Activated B cell treated with CpG ODN at 0.5 μM for 24 hours (primary cell): ENCODE measurements at regions not wholly inside any gene's neighbourhood (a gene's known extent, or its start where the extent isn't known, plus 50 kb on each side); places are given as distances from the start of the nearest gene placed in this dataset.

Source experiments
- ATAC-seq: fragments of 200-7000 bp; cut with Tn5 transposase; one replicate; pipeline ENCODE4 v1.10.0; 2021; ENCODE audit warnings: low read depth, mild to moderate bottlenecking, moderate library complexity
- CTCF ChIA-PET: fragments of 350-600 bp; sonication (Branson Sonifier 250); formaldehyde crosslinking; loops from one replicate; lab custom pipeline; 2021; ENCODE audit warnings: antibody characterized with exemption; lab: Charles Lee
- POLR2A ChIA-PET: fragments of 350-600 bp; sonication (Branson Sonifier 250); formaldehyde crosslinking; loops from one replicate; lab custom pipeline; 2021; ENCODE audit warnings: antibody characterized with exemption; lab: Charles Lee
- DNase-seq: peaks from one replicate; pipeline ENCODE4 v3.0.0; 2022
- H3K27ac Mint-ChIP-seq: one replicate; pipeline ENCODE4 v1.8.0; 2020; ENCODE audit warnings: mixed read lengths
- H3K27me3 Mint-ChIP-seq: one replicate; pipeline ENCODE4 v1.8.0; 2021; ENCODE audit warnings: mixed read lengths
- H3K36me3 Mint-ChIP-seq: one replicate; pipeline ENCODE4 v1.8.0; 2021; ENCODE audit warnings: low read depth, mixed read lengths
- H3K4me1 Mint-ChIP-seq: one replicate; pipeline ENCODE4 v1.8.0; 2021; ENCODE audit warnings: mixed read lengths
- H3K4me3 Mint-ChIP-seq: one replicate; pipeline ENCODE4 v1.8.0; 2020; ENCODE audit warnings: mild to moderate bottlenecking, mixed read lengths
- H3K9me3 Mint-ChIP-seq: one replicate; pipeline ENCODE4 v1.8.0; 2020; ENCODE audit warnings: mixed read lengths
- intact Hi-C: fragments of 100-400 bp; cut with micrococcal nuclease; formaldehyde crosslinking; loops from one replicate; pipeline ENCODE4 v1.15.1; 2024
- TF ChIP-seq, protein P1 (sequence below): fragments of 200-600 bp; IDR thresholded peaks from one replicate; pipeline ENCODE4 v1.8.0; 2022; ENCODE audit warnings: antibody characterized with exemption, mild to moderate bottlenecking

DNA sequence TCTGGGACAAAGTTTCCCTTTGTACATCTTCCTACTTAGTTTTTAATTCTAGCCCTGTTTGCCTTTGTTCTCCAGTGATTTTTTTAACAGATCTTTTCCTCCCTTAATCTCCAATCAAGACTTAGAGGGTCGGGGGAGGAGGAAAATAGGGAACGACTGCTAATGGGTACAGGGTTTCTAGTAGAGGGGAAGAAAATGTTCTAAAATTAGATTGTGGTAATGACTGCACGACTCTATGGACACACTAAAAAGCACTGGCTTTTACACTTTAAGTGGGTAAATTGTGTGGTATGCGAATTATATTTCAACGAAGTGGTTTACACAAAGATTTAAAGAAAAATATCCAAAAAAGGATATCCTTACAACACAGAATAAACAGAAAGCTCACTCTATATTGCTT, 110.0 kb upstream of the SPON1 start:
- Mint-ChIP-seq H3K9me3 (no peaks in the 10 kb centered on the region), H3K27me3 (peaks cover 23% of the 10 kb centered on the region), H3K4me3 (no peak overlapping the region), H3K27ac (no peak overlapping the region), H3K4me1 (peaks cover 8% of the 10 kb centered on the region), H3K36me3 (no peaks in the 10 kb centered on the region)
- POLR2A ChIA-PET: no interaction called here
- ATAC-seq (no peak), DNase-seq (no peak)
- CTCF ChIA-PET: no interaction called here
- intact Hi-C loops: no loop called here
- TF ChIP-seq, protein P1, sequence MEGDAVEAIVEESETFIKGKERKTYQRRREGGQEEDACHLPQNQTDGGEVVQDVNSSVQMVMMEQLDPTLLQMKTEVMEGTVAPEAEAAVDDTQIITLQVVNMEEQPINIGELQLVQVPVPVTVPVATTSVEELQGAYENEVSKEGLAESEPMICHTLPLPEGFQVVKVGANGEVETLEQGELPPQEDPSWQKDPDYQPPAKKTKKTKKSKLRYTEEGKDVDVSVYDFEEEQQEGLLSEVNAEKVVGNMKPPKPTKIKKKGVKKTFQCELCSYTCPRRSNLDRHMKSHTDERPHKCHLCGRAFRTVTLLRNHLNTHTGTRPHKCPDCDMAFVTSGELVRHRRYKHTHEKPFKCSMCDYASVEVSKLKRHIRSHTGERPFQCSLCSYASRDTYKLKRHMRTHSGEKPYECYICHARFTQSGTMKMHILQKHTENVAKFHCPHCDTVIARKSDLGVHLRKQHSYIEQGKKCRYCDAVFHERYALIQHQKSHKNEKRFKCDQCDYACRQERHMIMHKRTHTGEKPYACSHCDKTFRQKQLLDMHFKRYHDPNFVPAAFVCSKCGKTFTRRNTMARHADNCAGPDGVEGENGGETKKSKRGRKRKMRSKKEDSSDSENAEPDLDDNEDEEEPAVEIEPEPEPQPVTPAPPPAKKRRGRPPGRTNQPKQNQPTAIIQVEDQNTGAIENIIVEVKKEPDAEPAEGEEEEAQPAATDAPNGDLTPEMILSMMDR: no peak

DNA sequence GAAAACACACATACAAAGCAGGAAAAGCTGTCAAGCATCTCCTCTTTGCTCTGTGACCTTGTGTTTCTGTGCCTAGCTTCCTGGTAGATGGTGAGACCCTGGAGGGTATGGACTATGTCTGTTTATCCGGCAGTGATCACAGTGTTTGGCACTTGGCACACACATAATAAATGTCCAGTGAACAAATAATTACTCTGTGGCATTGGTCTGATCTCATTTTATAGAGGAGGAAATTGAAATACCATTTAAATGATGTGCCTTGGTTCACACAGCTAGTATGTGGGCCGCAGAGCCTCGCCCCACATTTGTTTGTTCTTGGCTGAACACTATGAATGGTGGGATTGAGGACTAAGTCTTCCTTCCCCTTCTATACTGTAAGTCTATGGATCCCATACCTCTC, 104.7 kb upstream of the SPON1 start:
- ATAC-seq (no peak), DNase-seq (no peak)
- H3K27me3 Mint-ChIP-seq: peaks cover 1% of the 10 kb centered on the region
- H3K9me3 Mint-ChIP-seq: no peaks in the 10 kb centered on the region
- H3K27ac Mint-ChIP-seq: no peak overlapping the region
- H3K4me1 Mint-ChIP-seq: peaks cover 20% of the 10 kb centered on the region
- ChIA-PET POLR2A (no interaction called here), CTCF (no interaction called here)
- TF ChIP-seq, protein P1: no peak
- H3K36me3 Mint-ChIP-seq: no peaks in the 10 kb centered on the region
- H3K4me3 Mint-ChIP-seq: no peak overlapping the region
- intact Hi-C loops: no loop called here

DNA sequence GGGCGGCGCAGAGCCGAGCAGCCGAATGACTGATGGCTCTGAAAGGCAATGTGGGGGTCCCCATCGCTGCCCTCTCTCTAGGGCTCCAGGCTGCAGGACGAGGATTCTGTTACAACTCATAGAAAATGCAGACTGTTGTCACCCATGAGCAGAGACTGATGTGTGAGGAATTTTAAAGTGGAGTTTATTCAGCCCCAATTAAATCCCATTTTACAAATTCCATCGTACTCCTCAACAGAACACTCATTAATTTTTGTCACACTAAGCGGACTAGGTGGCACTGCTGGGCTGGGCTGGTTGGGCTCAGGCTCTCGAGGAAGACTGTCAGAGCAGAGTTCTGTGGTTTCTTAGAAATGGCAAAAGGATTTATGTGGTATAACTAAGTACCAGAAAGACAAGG, 102.6 kb upstream of the SPON1 start:
- ChIA-PET CTCF (no interaction called here), POLR2A (no interaction called here)
- DNase-seq (no peak), ATAC-seq (no peak)
- Mint-ChIP-seq H3K4me3 (no peak overlapping the region), H3K27ac (no peak overlapping the region), H3K36me3 (no peaks in the 10 kb centered on the region), H3K4me1 (peaks cover 20% of the 10 kb centered on the region), H3K9me3 (no peaks in the 10 kb centered on the region), H3K27me3 (peaks cover 1% of the 10 kb centered on the region)
- TF ChIP-seq, protein P1: no peak
- intact Hi-C loops: no loop called here

DNA sequence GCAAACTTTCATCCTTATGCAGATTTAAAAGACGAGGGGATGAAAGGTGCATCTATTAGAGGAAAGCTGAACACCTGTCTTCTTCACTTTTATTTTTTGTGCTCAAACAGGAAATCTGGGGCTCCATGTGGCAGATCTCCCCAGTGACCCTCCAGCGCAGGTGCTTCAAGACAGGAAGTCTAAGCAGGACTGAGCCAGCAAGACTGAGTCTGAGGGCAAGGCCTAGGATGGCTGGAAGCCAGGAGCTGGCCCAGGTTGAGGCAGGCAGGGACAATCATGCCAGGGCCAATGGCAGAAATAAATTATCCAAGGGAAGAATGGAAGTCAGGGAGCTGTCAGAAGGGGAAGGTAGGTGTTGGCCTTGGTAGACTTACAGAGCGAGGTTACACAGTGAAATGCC, 101.1 kb upstream of the SPON1 start:
- Mint-ChIP-seq H3K27ac (no peak overlapping the region), H3K27me3 (peaks cover 1% of the 10 kb centered on the region), H3K9me3 (no peaks in the 10 kb centered on the region), H3K36me3 (no peaks in the 10 kb centered on the region), H3K4me3 (no peak overlapping the region), H3K4me1 (peaks cover 20% of the 10 kb centered on the region)
- TF ChIP-seq, protein P1: no peak
- CTCF ChIA-PET: no interaction called here
- intact Hi-C loops: no loop called here
- DNase-seq: no peak
- POLR2A ChIA-PET: no interaction called here
- ATAC-seq: no peak

DNA sequence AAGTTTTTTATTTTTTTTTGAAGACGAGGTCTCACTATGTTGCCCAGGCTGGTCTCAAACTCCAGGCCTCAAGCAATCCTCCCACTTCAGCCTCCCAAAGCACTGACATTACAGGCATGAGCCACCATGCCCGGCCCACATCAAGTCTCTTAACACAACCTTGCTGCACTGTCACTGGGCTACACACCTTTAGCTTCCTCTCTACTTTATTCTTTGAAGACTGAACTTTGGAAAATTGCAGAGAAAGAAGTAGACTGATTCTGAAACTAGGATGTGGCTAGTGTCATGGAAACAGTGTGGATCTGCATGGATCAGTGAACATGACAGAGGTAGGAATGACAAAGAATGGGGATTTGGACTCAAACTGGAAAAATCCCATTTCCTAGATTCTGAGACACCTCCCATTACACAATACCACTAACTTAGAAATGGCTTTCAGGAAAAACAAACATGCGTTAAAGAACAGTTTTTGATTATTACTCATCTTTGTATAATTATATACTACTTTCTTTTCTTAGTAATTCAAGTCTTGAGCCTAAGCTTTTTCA, 99.6 kb upstream of the SPON1 start:
- no peak overlapping the region for H3K27ac Mint-ChIP-seq
- H3K4me3 Mint-ChIP-seq: no peak overlapping the region
- intact Hi-C loops: no loop called here
- H3K27me3 Mint-ChIP-seq: no peaks in the 10 kb centered on the region
- DNase-seq (no peak), ATAC-seq (no peak)
- POLR2A ChIA-PET: no interaction called here
- H3K4me1 Mint-ChIP-seq: peaks cover 20% of the 10 kb centered on the region
- TF ChIP-seq, protein P1: no peak
- H3K36me3 Mint-ChIP-seq: no peaks in the 10 kb centered on the region
- no peaks in the 10 kb centered on the region for H3K9me3 Mint-ChIP-seq
- CTCF ChIA-PET: no interaction called here
